ENCODE measurements at regions not wholly inside any gene's neighbourhood (a gene's known extent, or its start where the extent isn't known, plus 50 kb on each side); places are given as distances from the start of the nearest gene placed in this dataset.

DNA sequence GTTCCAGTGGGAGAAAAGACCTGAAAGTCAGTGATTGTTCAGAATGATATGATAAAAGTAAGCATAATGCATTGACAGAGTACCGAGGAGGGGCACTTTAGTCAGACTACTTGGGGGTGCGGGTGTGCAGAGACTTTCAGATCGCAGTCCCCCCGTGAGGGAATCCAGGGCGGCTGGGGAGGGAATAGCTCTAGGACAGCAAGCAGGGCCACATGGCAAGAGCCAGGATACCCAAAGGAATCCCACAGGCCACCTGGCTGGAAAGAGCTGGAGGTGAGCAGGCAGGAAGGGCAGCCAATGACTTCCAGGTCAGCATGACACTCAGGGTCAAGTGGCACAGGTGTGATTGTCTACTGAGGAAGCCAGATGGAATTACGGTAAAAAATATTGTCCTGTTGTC is 157.5 kb downstream of the CYP26B1 start:
- Histone ChIP-seq H3K27ac (ENCODE audit: low read depth, low read length) (no peak overlapping the region), H3K9ac (ENCODE audit: low read length) (no peak overlapping the region), H3K9me3 (ENCODE audit: insufficient read depth, low read length) (no peaks in the 10 kb centered on the region), H2AFZ (ENCODE audit: low read depth, low read length, severe bottlenecking) (no peak overlapping the region), H4K20me1 (ENCODE audit: low read depth, low read length) (no peaks in the 10 kb centered on the region), H3K27me3 (ENCODE audit: low read length) (no peaks in the 10 kb centered on the region), H3K36me3 (ENCODE audit: low read length) (no peaks in the 10 kb centered on the region), H3K4me3 (ENCODE audit: insufficient read depth, low read length, poor library complexity, severe bottlenecking) (no peak overlapping the region), H3K9me2 (replicated peaks; ENCODE audit: insufficient read depth, low read length) (no peaks in the 10 kb centered on the region), H3K4me2 (ENCODE audit: low read depth, low read length, poor library complexity, severe bottlenecking) (no peak overlapping the region), H3K79me2 (ENCODE audit: insufficient read depth, low read length) (no peaks in the 10 kb centered on the region), H3F3A (ENCODE audit: insufficient read depth) (no peaks in the 10 kb centered on the region)
- TF ChIP-seq, protein P1, sequence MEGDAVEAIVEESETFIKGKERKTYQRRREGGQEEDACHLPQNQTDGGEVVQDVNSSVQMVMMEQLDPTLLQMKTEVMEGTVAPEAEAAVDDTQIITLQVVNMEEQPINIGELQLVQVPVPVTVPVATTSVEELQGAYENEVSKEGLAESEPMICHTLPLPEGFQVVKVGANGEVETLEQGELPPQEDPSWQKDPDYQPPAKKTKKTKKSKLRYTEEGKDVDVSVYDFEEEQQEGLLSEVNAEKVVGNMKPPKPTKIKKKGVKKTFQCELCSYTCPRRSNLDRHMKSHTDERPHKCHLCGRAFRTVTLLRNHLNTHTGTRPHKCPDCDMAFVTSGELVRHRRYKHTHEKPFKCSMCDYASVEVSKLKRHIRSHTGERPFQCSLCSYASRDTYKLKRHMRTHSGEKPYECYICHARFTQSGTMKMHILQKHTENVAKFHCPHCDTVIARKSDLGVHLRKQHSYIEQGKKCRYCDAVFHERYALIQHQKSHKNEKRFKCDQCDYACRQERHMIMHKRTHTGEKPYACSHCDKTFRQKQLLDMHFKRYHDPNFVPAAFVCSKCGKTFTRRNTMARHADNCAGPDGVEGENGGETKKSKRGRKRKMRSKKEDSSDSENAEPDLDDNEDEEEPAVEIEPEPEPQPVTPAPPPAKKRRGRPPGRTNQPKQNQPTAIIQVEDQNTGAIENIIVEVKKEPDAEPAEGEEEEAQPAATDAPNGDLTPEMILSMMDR (IDR thresholded peaks at IDR 0.05; ENCODE audit: insufficient read depth, low read length, poor library complexity, severe bottlenecking): no peak
- no peak for TF ChIP-seq EZH2phosphoT487 (conservative IDR thresholded peaks at IDR 0.05; ENCODE audit: low read length)

DNA sequence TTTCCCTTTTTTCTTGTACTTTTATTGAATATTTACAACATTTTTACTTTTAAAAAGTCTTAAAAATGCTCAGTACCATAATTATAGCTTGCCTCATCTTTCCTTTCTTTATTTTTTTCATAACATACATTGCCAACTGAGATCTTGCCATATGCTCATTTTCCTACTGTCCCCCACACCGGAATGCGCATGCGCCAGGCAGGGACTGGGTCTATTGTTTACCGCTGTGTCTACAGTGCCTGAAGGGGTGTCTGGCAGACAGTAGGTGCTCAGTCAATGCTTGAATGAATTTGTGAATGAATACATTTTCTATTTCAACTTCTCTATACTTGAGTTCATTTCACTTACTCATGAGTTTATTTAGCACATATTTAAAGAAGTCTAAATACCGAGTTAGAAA is 158.0 kb downstream of the CYP26B1 start:
- no peak overlapping the region for H2AFZ ChIP-seq (ENCODE audit: low read depth, low read length, severe bottlenecking)
- no peak overlapping the region for H3K27ac ChIP-seq (ENCODE audit: low read depth, low read length)
- H3K27me3 ChIP-seq (ENCODE audit: low read length): no peaks in the 10 kb centered on the region
- no peaks in the 10 kb centered on the region for H3K9me2 ChIP-seq (replicated peaks; ENCODE audit: insufficient read depth, low read length)
- no peak overlapping the region for H3K4me2 ChIP-seq (ENCODE audit: low read depth, low read length, poor library complexity, severe bottlenecking)
- H3K9ac ChIP-seq (ENCODE audit: low read length): no peak overlapping the region
- H3K9me3 ChIP-seq (ENCODE audit: insufficient read depth, low read length): no peaks in the 10 kb centered on the region
- H3F3A ChIP-seq (ENCODE audit: insufficient read depth): no peaks in the 10 kb centered on the region
- no peak overlapping the region for H3K4me3 ChIP-seq (ENCODE audit: insufficient read depth, low read length, poor library complexity, severe bottlenecking)
- no peaks in the 10 kb centered on the region for H3K36me3 ChIP-seq (ENCODE audit: low read length)
- no peaks in the 10 kb centered on the region for H3K79me2 ChIP-seq (ENCODE audit: insufficient read depth, low read length)
- TF ChIP-seq, protein P1 (IDR thresholded peaks at IDR 0.05; ENCODE audit: insufficient read depth, low read length, poor library complexity, severe bottlenecking): no peak
- no peak for TF ChIP-seq EZH2phosphoT487 (conservative IDR thresholded peaks at IDR 0.05; ENCODE audit: low read length)
- no peaks in the 10 kb centered on the region for H4K20me1 ChIP-seq (ENCODE audit: low read depth, low read length)

DNA sequence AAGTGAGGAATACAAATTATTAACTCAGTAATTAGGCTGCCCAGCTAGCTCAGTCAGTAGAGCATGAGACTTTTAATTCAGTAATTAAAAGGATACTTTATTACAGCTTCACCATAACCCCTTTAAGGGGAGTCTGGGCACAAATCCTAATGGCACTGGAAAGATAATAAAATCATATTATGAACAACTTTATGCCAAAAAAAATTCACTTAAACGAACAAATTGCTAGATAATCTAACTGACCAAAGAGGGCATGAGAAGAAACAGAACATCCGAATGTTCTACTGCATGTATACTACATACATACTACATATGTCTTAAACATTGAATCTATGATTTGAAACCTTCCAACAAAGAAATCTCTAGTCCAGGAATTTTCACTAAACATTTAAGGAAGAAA is 159.5 kb downstream of the CYP26B1 start:
- Histone ChIP-seq H3K4me3 (ENCODE audit: insufficient read depth, low read length, poor library complexity, severe bottlenecking) (no peak overlapping the region), H3K9me2 (replicated peaks; ENCODE audit: insufficient read depth, low read length) (no peaks in the 10 kb centered on the region), H3K36me3 (ENCODE audit: low read length) (no peaks in the 10 kb centered on the region), H4K20me1 (ENCODE audit: low read depth, low read length) (no peaks in the 10 kb centered on the region), H3K4me2 (ENCODE audit: low read depth, low read length, poor library complexity, severe bottlenecking) (no peak overlapping the region), H3F3A (ENCODE audit: insufficient read depth) (no peaks in the 10 kb centered on the region), H2AFZ (ENCODE audit: low read depth, low read length, severe bottlenecking) (no peak overlapping the region), H3K27me3 (ENCODE audit: low read length) (no peaks in the 10 kb centered on the region), H3K9ac (ENCODE audit: low read length) (no peak overlapping the region), H3K27ac (ENCODE audit: low read depth, low read length) (no peak overlapping the region), H3K79me2 (ENCODE audit: insufficient read depth, low read length) (no peaks in the 10 kb centered on the region), H3K9me3 (ENCODE audit: insufficient read depth, low read length) (no peaks in the 10 kb centered on the region)
- no peak for TF ChIP-seq EZH2phosphoT487 (conservative IDR thresholded peaks at IDR 0.05; ENCODE audit: low read length)
- TF ChIP-seq, protein P1 (IDR thresholded peaks at IDR 0.05; ENCODE audit: insufficient read depth, low read length, poor library complexity, severe bottlenecking): no peak
